H9 (cell line): ENCODE measurements at regions not wholly inside any gene's neighbourhood (a gene's known extent, or its start where the extent isn't known, plus 50 kb on each side); places are given as distances from the start of the nearest gene placed in this dataset.

Experiments
- DNase-seq: peaks from one replicate; pipeline ENCODE4 v3.0.0-alpha.2; 2017
- H2AFZ ChIP-seq: one replicate; pipeline ENCODE4 v1.6.1; 2013; ENCODE audit warnings: mild to moderate bottlenecking, low read length, control low read depth, moderate library complexity
- H2AK5ac ChIP-seq: 2 replicates; pipeline ENCODE4 v1.6.1; 2013; ENCODE audit warnings: low read length, control low read depth, mixed read lengths; ENCODE audit not compliant: insufficient read length
- H2BK120ac ChIP-seq: one replicate; pipeline ENCODE4 v1.6.1; 2013; ENCODE audit warnings: low read depth, mild to moderate bottlenecking, low read length, control low read depth, inconsistent platforms; ENCODE audit not compliant: poor library complexity, severe bottlenecking
- H2BK12ac ChIP-seq: 2 replicates; pipeline ENCODE4 v1.6.1; 2013; ENCODE audit warnings: low read length, control low read depth, mixed read lengths, low read depth; ENCODE audit not compliant: insufficient read length
- H2BK15ac ChIP-seq: 2 replicates; pipeline ENCODE4 v1.6.1; 2013; ENCODE audit warnings: low read depth, low read length, control low read depth
- H2BK20ac ChIP-seq: one replicate; pipeline ENCODE4 v1.6.1; 2013; ENCODE audit warnings: low read depth, mild to moderate bottlenecking, low read length, control low read depth, inconsistent platforms; ENCODE audit not compliant: poor library complexity, severe bottlenecking
- H2BK5ac ChIP-seq: 2 replicates; pipeline ENCODE4 v1.6.1; 2013; ENCODE audit warnings: low read length, control low read depth, mixed read lengths; ENCODE audit not compliant: insufficient read length
- H3K14ac ChIP-seq: 2 replicates; pipeline ENCODE4 v1.6.1; 2013; ENCODE audit warnings: low read length, control low read depth; ENCODE audit not compliant: insufficient read depth
- H3K18ac ChIP-seq: 2 replicates; pipeline ENCODE4 v1.6.1; 2013; ENCODE audit warnings: low read depth, mild to moderate bottlenecking, mixed read lengths, low read length, control low read depth; ENCODE audit not compliant: insufficient read length
- H3K23ac ChIP-seq: 2 replicates; pipeline ENCODE4 v1.6.1; 2013; ENCODE audit warnings: low read length, control low read depth, mixed read lengths, low read depth; ENCODE audit not compliant: insufficient read length
- H3K23me2 ChIP-seq: 2 replicates; pipeline ENCODE4 v1.6.1; 2013; ENCODE audit warnings: low read depth, mild to moderate bottlenecking, mixed read lengths, low read length, control low read depth; ENCODE audit not compliant: insufficient read length, poor library complexity, severe bottlenecking
- H3K27ac ChIP-seq: 2 replicates; pipeline ENCODE4 v1.5.1; 2013; ENCODE audit warnings: low read length, control low read depth, mixed read lengths, low read depth; ENCODE audit not compliant: insufficient read length
- H3K27me3 ChIP-seq: 2 replicates; pipeline ENCODE4 v1.6.1; 2013; ENCODE audit warnings: low read length, control low read depth, inconsistent platforms; ENCODE audit not compliant: insufficient read depth
- H3K4ac ChIP-seq: 2 replicates; pipeline ENCODE4 v1.6.1; 2013; ENCODE audit warnings: low read depth, mild to moderate bottlenecking, control low read depth, inconsistent platforms, low read length, moderate library complexity
- H3K4me1 ChIP-seq: 2 replicates; pipeline ENCODE4 v1.6.1; 2013; ENCODE audit warnings: low read length, control low read depth, inconsistent platforms; ENCODE audit not compliant: insufficient read depth
- H3K4me2 ChIP-seq: 2 replicates; pipeline ENCODE4 v1.6.1; 2013; ENCODE audit warnings: low read length, control low read depth, mixed read lengths; ENCODE audit not compliant: insufficient read length, insufficient read depth
- H3K56ac ChIP-seq: 2 replicates; pipeline ENCODE4 v1.6.1; 2013; ENCODE audit warnings: low read depth, mild to moderate bottlenecking, mixed read lengths, low read length, control low read depth; ENCODE audit not compliant: insufficient read length
- H3K79me1 ChIP-seq: 2 replicates; pipeline ENCODE4 v1.6.1; 2013; ENCODE audit warnings: low read depth, mild to moderate bottlenecking, moderate library complexity, low read length, control low read depth, inconsistent platforms; ENCODE audit not compliant: insufficient read depth, poor library complexity, severe bottlenecking
- H3K79me2 ChIP-seq: 2 replicates; pipeline ENCODE4 v1.6.1; 2013; ENCODE audit warnings: low read length, control low read depth, inconsistent platforms; ENCODE audit not compliant: insufficient read depth
- H3K9ac ChIP-seq: 2 replicates; pipeline ENCODE4 v1.6.1; 2013; ENCODE audit warnings: low read length, control low read depth, mixed read lengths; ENCODE audit not compliant: insufficient read length; ENCODE audit errors: extremely low read depth
- H3K9me3 ChIP-seq: one replicate; pipeline ENCODE4 v1.6.1; 2013; ENCODE audit warnings: low read depth, low read length, inconsistent platforms; ENCODE audit not compliant: control insufficient read depth
- H3T11ph ChIP-seq: one replicate; pipeline ENCODE4 v1.6.1; 2013; ENCODE audit warnings: mild to moderate bottlenecking, low read length, control low read depth, inconsistent platforms
- H4K20me1 ChIP-seq: one replicate; pipeline ENCODE4 v1.6.1; 2013; ENCODE audit not compliant: control insufficient read depth, insufficient read length, insufficient read depth
- H4K5ac ChIP-seq: 2 replicates; pipeline ENCODE4 v1.6.1; 2013; ENCODE audit warnings: low read depth, mild to moderate bottlenecking, mixed read lengths, low read length, control low read depth; ENCODE audit not compliant: insufficient read length
- H4K8ac ChIP-seq: replicated peaks from 2 replicates; pipeline ENCODE4 v1.6.1; 2013; ENCODE audit warnings: low read length, control low read depth, mixed read lengths, low read depth; ENCODE audit not compliant: insufficient read length
- H4K91ac ChIP-seq: 2 replicates; pipeline ENCODE4 v1.6.1; 2013; ENCODE audit warnings: low read depth, mild to moderate bottlenecking, moderate library complexity, mixed read lengths, low read length, control low read depth; ENCODE audit not compliant: insufficient read length
- H3K27ac Mint-ChIP-seq, 3 experiments: 2 replicates in 2 of 3; 3 replicates in 1 of 3; pipeline ENCODE4 v1.8.0; 2020 to 2021; ENCODE audit warnings: mixed read lengths in 3 of 3, mild to moderate bottlenecking in 1 of 3, moderate library complexity in 1 of 3
- H3K27me3 Mint-ChIP-seq: 2 replicates; pipeline ENCODE4 v1.8.0; 2021; ENCODE audit warnings: low read depth, mild to moderate bottlenecking, moderate library complexity, mixed read lengths
- H3K36me3 Mint-ChIP-seq, 3 experiments: 2 replicates in 2 of 3; 3 replicates in 1 of 3; pipeline ENCODE4 v1.8.0; 2020 to 2021; ENCODE audit warnings: low read depth in 3 of 3, mixed read lengths in 3 of 3; ENCODE audit not compliant: insufficient read depth in 1 of 3
- H3K4me1 Mint-ChIP-seq, 2 experiments: 2 replicates each; pipeline ENCODE4 v1.8.0; 2020; ENCODE audit warnings: mixed read lengths in 2 of 2
- H3K4me3 Mint-ChIP-seq, 2 experiments: 2 replicates in 1 of 2; 3 replicates in 1 of 2; pipeline ENCODE4 v1.8.0; 2020 to 2021; ENCODE audit warnings: mild to moderate bottlenecking in 2 of 2, mixed read lengths in 2 of 2, moderate library complexity in 1 of 2
- H3K9me3 Mint-ChIP-seq, 2 experiments: 2 replicates in 1 of 2; 3 replicates in 1 of 2; pipeline ENCODE4 v1.8.0; 2020; ENCODE audit warnings: mild to moderate bottlenecking in 2 of 2, mixed read lengths in 2 of 2, moderate library complexity in 1 of 2
- WGBS: extraction: QIAGEN DNeasy Blood & Tissue Kit; methylation state at CpG from one replicate; pipeline ENCODE4 v1.1.7; 2013; ENCODE audit warnings: missing lambda C conversion rate, low lambda C conversion rate, mixed read lengths; ENCODE audit not compliant: insufficient read length; ENCODE audit errors: extremely low coverage; 5-methylcytosine and 5-hydroxymethylcytosine counted together
- TF ChIP-seq, protein P1 (sequence below): fragments of 200-600 bp; sonication (generic); conservative IDR thresholded peaks from 3 replicates; pipeline ENCODE4 v1.8.0; 2021; ENCODE audit warnings: antibody characterized with exemption, mild to moderate bottlenecking

DNA sequence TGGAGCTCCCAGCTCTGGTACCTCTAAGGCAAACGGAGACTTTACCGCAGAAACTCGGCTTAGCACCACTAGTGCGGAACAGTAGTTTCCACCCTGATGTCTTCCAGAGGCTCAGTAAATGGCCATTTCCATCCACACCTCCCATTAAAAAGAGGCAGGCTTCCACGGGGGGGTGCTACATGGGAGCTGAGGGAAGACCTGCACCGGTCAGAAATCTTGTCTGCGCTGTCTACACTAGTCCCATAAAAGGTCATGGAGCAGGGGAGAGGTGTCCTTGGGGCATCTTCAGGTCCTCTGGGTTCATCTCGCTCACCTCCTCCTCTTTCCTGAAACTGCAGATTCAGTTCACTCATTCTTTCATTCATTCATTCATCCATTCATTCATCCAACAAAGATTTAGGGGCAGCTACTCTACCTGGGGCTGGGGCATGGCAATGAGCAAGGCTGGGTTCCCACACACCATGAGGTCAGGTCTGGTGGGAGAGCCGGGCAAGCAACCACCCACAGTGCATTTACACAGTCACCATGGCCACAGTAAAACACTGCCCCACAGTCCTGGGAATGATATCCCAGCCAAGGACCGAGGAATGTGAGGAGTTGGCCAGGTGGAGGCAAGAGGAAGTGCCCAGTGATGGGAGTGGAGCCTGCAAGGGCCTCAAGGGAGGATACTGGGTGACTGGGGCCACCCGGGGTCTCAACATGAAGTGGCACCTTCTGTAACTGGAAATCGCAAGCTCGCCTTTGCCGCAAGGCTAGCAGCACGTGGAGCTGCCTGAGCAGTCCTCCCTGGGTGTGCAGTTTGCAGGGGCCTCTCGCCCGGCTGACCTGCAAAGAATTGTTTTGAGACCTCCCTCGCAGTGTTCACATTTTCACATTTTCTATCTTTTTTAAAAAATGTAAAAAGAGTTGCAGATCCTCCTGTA is 180.2 kb upstream of the RAB6C start:
- WGBS = no CpG with 5 or more reads among the region's 18 CpGs

More for the DNA sequence above, 180.2 kb upstream of the RAB6C start:
- no peak overlapping the region for H2BK120ac ChIP-seq
- no peaks in the 10 kb centered on the region for H3K9me3 ChIP-seq
- H3K27ac ChIP-seq = no peak overlapping the region
- no peaks in the 10 kb centered on the region for H3K23me2 ChIP-seq
- H3K27ac Mint-ChIP-seq = no peak overlapping the region
- no peaks in the 10 kb centered on the region for H4K20me1 ChIP-seq
- TF ChIP-seq, protein P1, sequence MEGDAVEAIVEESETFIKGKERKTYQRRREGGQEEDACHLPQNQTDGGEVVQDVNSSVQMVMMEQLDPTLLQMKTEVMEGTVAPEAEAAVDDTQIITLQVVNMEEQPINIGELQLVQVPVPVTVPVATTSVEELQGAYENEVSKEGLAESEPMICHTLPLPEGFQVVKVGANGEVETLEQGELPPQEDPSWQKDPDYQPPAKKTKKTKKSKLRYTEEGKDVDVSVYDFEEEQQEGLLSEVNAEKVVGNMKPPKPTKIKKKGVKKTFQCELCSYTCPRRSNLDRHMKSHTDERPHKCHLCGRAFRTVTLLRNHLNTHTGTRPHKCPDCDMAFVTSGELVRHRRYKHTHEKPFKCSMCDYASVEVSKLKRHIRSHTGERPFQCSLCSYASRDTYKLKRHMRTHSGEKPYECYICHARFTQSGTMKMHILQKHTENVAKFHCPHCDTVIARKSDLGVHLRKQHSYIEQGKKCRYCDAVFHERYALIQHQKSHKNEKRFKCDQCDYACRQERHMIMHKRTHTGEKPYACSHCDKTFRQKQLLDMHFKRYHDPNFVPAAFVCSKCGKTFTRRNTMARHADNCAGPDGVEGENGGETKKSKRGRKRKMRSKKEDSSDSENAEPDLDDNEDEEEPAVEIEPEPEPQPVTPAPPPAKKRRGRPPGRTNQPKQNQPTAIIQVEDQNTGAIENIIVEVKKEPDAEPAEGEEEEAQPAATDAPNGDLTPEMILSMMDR = no peak
- no peak overlapping the region for H3K56ac ChIP-seq
- H3K4me1 ChIP-seq = peaks cover 13% of the 10 kb centered on the region
- H2BK20ac ChIP-seq = no peak overlapping the region
- H3K4me2 ChIP-seq = no peak overlapping the region
- no peak overlapping the region for H4K5ac ChIP-seq
- peak; percentile 23 for DNase-seq
- H3K23ac ChIP-seq = no peak overlapping the region
- H3K27me3 Mint-ChIP-seq = no peaks in the 10 kb centered on the region; the same call in 1 of the 2 replicates
- H3K4ac ChIP-seq = no peak overlapping the region
- H3K14ac ChIP-seq = no peak overlapping the region
- H3K9ac ChIP-seq = no peak overlapping the region
- H3K79me2 ChIP-seq = no peaks in the 10 kb centered on the region
- no peak overlapping the region for H2BK12ac ChIP-seq
- H3K18ac ChIP-seq = no peak overlapping the region
- H2AK5ac ChIP-seq = no peak overlapping the region
- no peak overlapping the region for H4K91ac ChIP-seq
- H3K4me1 Mint-ChIP-seq = peaks cover 24 to 28% of the 10 kb centered on the region in 2 experiments
- peaks cover 0 to 3% of the 10 kb centered on the region in 2 experiments; a peak in 1 of 5 replicates for H3K9me3 Mint-ChIP-seq
- no peak overlapping the region for H3T11ph ChIP-seq
- H2BK15ac ChIP-seq = no peak overlapping the region
- no peak overlapping the region for H2AFZ ChIP-seq
- no peak overlapping the region for H2BK5ac ChIP-seq
- H3K36me3 Mint-ChIP-seq = peaks cover 0 to 2% (median 0%) of the 10 kb centered on the region in 3 experiments; a peak in 2 of 7 replicates
- H3K27me3 ChIP-seq = no peaks in the 10 kb centered on the region
- no peaks in the 10 kb centered on the region for H3K79me1 ChIP-seq
- no peak overlapping the region for H3K4me3 Mint-ChIP-seq
- no peak overlapping the region for H4K8ac ChIP-seq
